H9 (cell line): ENCODE measurements at regions not wholly inside any gene's neighbourhood (a gene's known extent, or its start where the extent isn't known, plus 50 kb on each side); places are given as distances from the start of the nearest gene placed in this dataset.

Experiments used
- DNase-seq: peaks from one replicate; pipeline ENCODE4 v3.0.0-alpha.2; 2017
- H2AFZ ChIP-seq: one replicate; pipeline ENCODE4 v1.6.1; 2013; ENCODE audit warnings: mild to moderate bottlenecking, low read length, control low read depth, moderate library complexity
- H2AK5ac ChIP-seq: 2 replicates; pipeline ENCODE4 v1.6.1; 2013; ENCODE audit warnings: low read length, control low read depth, mixed read lengths; ENCODE audit not compliant: insufficient read length
- H2BK120ac ChIP-seq: one replicate; pipeline ENCODE4 v1.6.1; 2013; ENCODE audit warnings: low read depth, mild to moderate bottlenecking, low read length, control low read depth, inconsistent platforms; ENCODE audit not compliant: poor library complexity, severe bottlenecking
- H2BK12ac ChIP-seq: 2 replicates; pipeline ENCODE4 v1.6.1; 2013; ENCODE audit warnings: low read length, control low read depth, mixed read lengths, low read depth; ENCODE audit not compliant: insufficient read length
- H2BK15ac ChIP-seq: 2 replicates; pipeline ENCODE4 v1.6.1; 2013; ENCODE audit warnings: low read depth, low read length, control low read depth
- H2BK20ac ChIP-seq: one replicate; pipeline ENCODE4 v1.6.1; 2013; ENCODE audit warnings: low read depth, mild to moderate bottlenecking, low read length, control low read depth, inconsistent platforms; ENCODE audit not compliant: poor library complexity, severe bottlenecking
- H2BK5ac ChIP-seq: 2 replicates; pipeline ENCODE4 v1.6.1; 2013; ENCODE audit warnings: low read length, control low read depth, mixed read lengths; ENCODE audit not compliant: insufficient read length
- H3K14ac ChIP-seq: 2 replicates; pipeline ENCODE4 v1.6.1; 2013; ENCODE audit warnings: low read length, control low read depth; ENCODE audit not compliant: insufficient read depth
- H3K18ac ChIP-seq: 2 replicates; pipeline ENCODE4 v1.6.1; 2013; ENCODE audit warnings: low read depth, mild to moderate bottlenecking, mixed read lengths, low read length, control low read depth; ENCODE audit not compliant: insufficient read length
- H3K23ac ChIP-seq: 2 replicates; pipeline ENCODE4 v1.6.1; 2013; ENCODE audit warnings: low read length, control low read depth, mixed read lengths, low read depth; ENCODE audit not compliant: insufficient read length
- H3K23me2 ChIP-seq: 2 replicates; pipeline ENCODE4 v1.6.1; 2013; ENCODE audit warnings: low read depth, mild to moderate bottlenecking, mixed read lengths, low read length, control low read depth; ENCODE audit not compliant: insufficient read length, poor library complexity, severe bottlenecking
- H3K27ac ChIP-seq: 2 replicates; pipeline ENCODE4 v1.5.1; 2013; ENCODE audit warnings: low read length, control low read depth, mixed read lengths, low read depth; ENCODE audit not compliant: insufficient read length
- H3K27me3 ChIP-seq: 2 replicates; pipeline ENCODE4 v1.6.1; 2013; ENCODE audit warnings: low read length, control low read depth, inconsistent platforms; ENCODE audit not compliant: insufficient read depth
- H3K4ac ChIP-seq: 2 replicates; pipeline ENCODE4 v1.6.1; 2013; ENCODE audit warnings: low read depth, mild to moderate bottlenecking, control low read depth, inconsistent platforms, low read length, moderate library complexity
- H3K4me1 ChIP-seq: 2 replicates; pipeline ENCODE4 v1.6.1; 2013; ENCODE audit warnings: low read length, control low read depth, inconsistent platforms; ENCODE audit not compliant: insufficient read depth
- H3K4me2 ChIP-seq: 2 replicates; pipeline ENCODE4 v1.6.1; 2013; ENCODE audit warnings: low read length, control low read depth, mixed read lengths; ENCODE audit not compliant: insufficient read length, insufficient read depth
- H3K56ac ChIP-seq: 2 replicates; pipeline ENCODE4 v1.6.1; 2013; ENCODE audit warnings: low read depth, mild to moderate bottlenecking, mixed read lengths, low read length, control low read depth; ENCODE audit not compliant: insufficient read length
- H3K79me1 ChIP-seq: 2 replicates; pipeline ENCODE4 v1.6.1; 2013; ENCODE audit warnings: low read depth, mild to moderate bottlenecking, moderate library complexity, low read length, control low read depth, inconsistent platforms; ENCODE audit not compliant: insufficient read depth, poor library complexity, severe bottlenecking
- H3K79me2 ChIP-seq: 2 replicates; pipeline ENCODE4 v1.6.1; 2013; ENCODE audit warnings: low read length, control low read depth, inconsistent platforms; ENCODE audit not compliant: insufficient read depth
- H3K9ac ChIP-seq: 2 replicates; pipeline ENCODE4 v1.6.1; 2013; ENCODE audit warnings: low read length, control low read depth, mixed read lengths; ENCODE audit not compliant: insufficient read length; ENCODE audit errors: extremely low read depth
- H3K9me3 ChIP-seq: one replicate; pipeline ENCODE4 v1.6.1; 2013; ENCODE audit warnings: low read depth, low read length, inconsistent platforms; ENCODE audit not compliant: control insufficient read depth
- H3T11ph ChIP-seq: one replicate; pipeline ENCODE4 v1.6.1; 2013; ENCODE audit warnings: mild to moderate bottlenecking, low read length, control low read depth, inconsistent platforms
- H4K20me1 ChIP-seq: one replicate; pipeline ENCODE4 v1.6.1; 2013; ENCODE audit not compliant: control insufficient read depth, insufficient read length, insufficient read depth
- H4K5ac ChIP-seq: 2 replicates; pipeline ENCODE4 v1.6.1; 2013; ENCODE audit warnings: low read depth, mild to moderate bottlenecking, mixed read lengths, low read length, control low read depth; ENCODE audit not compliant: insufficient read length
- H4K8ac ChIP-seq: replicated peaks from 2 replicates; pipeline ENCODE4 v1.6.1; 2013; ENCODE audit warnings: low read length, control low read depth, mixed read lengths, low read depth; ENCODE audit not compliant: insufficient read length
- H4K91ac ChIP-seq: 2 replicates; pipeline ENCODE4 v1.6.1; 2013; ENCODE audit warnings: low read depth, mild to moderate bottlenecking, moderate library complexity, mixed read lengths, low read length, control low read depth; ENCODE audit not compliant: insufficient read length
- H3K27ac Mint-ChIP-seq, 3 experiments: 2 replicates in 2 of 3; 3 replicates in 1 of 3; pipeline ENCODE4 v1.8.0; 2020 to 2021; ENCODE audit warnings: mixed read lengths in 3 of 3, mild to moderate bottlenecking in 1 of 3, moderate library complexity in 1 of 3
- H3K27me3 Mint-ChIP-seq: 2 replicates; pipeline ENCODE4 v1.8.0; 2021; ENCODE audit warnings: low read depth, mild to moderate bottlenecking, moderate library complexity, mixed read lengths
- H3K36me3 Mint-ChIP-seq, 3 experiments: 2 replicates in 2 of 3; 3 replicates in 1 of 3; pipeline ENCODE4 v1.8.0; 2020 to 2021; ENCODE audit warnings: low read depth in 3 of 3, mixed read lengths in 3 of 3; ENCODE audit not compliant: insufficient read depth in 1 of 3
- H3K4me1 Mint-ChIP-seq, 2 experiments: 2 replicates each; pipeline ENCODE4 v1.8.0; 2020; ENCODE audit warnings: mixed read lengths in 2 of 2
- H3K4me3 Mint-ChIP-seq, 2 experiments: 2 replicates in 1 of 2; 3 replicates in 1 of 2; pipeline ENCODE4 v1.8.0; 2020 to 2021; ENCODE audit warnings: mild to moderate bottlenecking in 2 of 2, mixed read lengths in 2 of 2, moderate library complexity in 1 of 2
- H3K9me3 Mint-ChIP-seq, 2 experiments: 2 replicates in 1 of 2; 3 replicates in 1 of 2; pipeline ENCODE4 v1.8.0; 2020; ENCODE audit warnings: mild to moderate bottlenecking in 2 of 2, mixed read lengths in 2 of 2, moderate library complexity in 1 of 2
- WGBS: extraction: QIAGEN DNeasy Blood & Tissue Kit; methylation state at CpG from one replicate; pipeline ENCODE4 v1.1.7; 2013; ENCODE audit warnings: missing lambda C conversion rate, low lambda C conversion rate, mixed read lengths; ENCODE audit not compliant: insufficient read length; ENCODE audit errors: extremely low coverage; 5-methylcytosine and 5-hydroxymethylcytosine counted together
- TF ChIP-seq, protein P1 (sequence below): fragments of 200-600 bp; sonication (generic); conservative IDR thresholded peaks from 3 replicates; pipeline ENCODE4 v1.8.0; 2021; ENCODE audit warnings: antibody characterized with exemption, mild to moderate bottlenecking

DNA sequence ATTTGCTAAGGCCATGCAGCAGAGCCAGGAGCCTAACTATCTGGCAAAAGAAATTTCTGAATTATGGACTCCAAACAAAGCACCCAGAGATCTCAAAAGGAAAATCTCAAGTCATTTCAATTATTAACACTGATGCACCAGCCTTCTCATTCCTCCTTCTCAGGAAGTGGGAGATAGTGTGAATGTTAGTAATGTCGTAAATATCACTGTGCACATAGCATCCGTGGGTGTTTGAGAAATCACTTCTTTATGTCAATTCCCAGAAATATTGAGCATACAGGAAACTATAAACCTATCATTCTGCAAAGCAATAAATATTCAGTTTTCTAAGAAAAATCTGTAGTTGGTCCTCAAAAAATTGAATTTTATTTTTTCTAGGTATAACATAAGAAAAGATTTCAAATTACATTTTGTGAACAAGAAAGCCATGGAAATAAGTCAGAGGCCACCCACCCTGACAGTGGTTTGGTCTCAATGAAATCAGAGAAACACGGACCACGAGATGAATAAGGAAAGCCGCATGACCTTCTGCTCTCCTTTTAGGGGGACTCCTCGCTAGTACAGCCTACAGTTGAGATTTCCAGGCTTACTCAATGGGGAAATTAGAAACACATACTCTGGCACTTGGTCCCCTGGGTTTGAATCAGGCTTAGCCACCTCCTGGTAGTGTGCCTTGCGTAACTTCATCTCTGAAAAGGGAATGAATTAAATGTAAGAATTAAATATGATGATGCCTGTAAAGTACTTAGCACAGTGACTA lies 120.6 kb downstream of the DIRAS2 start:
- peaks cover 5% of the 10 kb centered on the region; the same call in 1 of the 2 replicates for H3K4me1 ChIP-seq

More for the DNA sequence above, 120.6 kb downstream of the DIRAS2 start:
- H2BK5ac ChIP-seq, result no peak overlapping the region
- no peak overlapping the region for H2BK15ac ChIP-seq
- peaks cover 1% of the 10 kb centered on the region; the same call in 1 of the 2 replicates for H3K79me2 ChIP-seq
- no peak overlapping the region for H4K5ac ChIP-seq
- no peak overlapping the region for H3K4me3 Mint-ChIP-seq
- no peaks in the 10 kb centered on the region for H3K9me3 Mint-ChIP-seq
- H3K79me1 ChIP-seq, result no peaks in the 10 kb centered on the region
- H2BK12ac ChIP-seq, result no peak overlapping the region
- H2BK20ac ChIP-seq, result no peak overlapping the region
- no peak overlapping the region for H3K9ac ChIP-seq
- H3K4me2 ChIP-seq, result no peak overlapping the region
- no peaks in the 10 kb centered on the region for H3K23me2 ChIP-seq
- H3K23ac ChIP-seq, result no peak overlapping the region
- TF ChIP-seq, protein P1, sequence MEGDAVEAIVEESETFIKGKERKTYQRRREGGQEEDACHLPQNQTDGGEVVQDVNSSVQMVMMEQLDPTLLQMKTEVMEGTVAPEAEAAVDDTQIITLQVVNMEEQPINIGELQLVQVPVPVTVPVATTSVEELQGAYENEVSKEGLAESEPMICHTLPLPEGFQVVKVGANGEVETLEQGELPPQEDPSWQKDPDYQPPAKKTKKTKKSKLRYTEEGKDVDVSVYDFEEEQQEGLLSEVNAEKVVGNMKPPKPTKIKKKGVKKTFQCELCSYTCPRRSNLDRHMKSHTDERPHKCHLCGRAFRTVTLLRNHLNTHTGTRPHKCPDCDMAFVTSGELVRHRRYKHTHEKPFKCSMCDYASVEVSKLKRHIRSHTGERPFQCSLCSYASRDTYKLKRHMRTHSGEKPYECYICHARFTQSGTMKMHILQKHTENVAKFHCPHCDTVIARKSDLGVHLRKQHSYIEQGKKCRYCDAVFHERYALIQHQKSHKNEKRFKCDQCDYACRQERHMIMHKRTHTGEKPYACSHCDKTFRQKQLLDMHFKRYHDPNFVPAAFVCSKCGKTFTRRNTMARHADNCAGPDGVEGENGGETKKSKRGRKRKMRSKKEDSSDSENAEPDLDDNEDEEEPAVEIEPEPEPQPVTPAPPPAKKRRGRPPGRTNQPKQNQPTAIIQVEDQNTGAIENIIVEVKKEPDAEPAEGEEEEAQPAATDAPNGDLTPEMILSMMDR, result no peak
- no peak overlapping the region for H3K27ac ChIP-seq
- DNase-seq, result no peak
- H3K4me1 Mint-ChIP-seq, result peaks cover 9 to 12% of the 10 kb centered on the region in 2 experiments
- H3T11ph ChIP-seq, result no peak overlapping the region
- no peak overlapping the region for H3K4ac ChIP-seq
- no peak overlapping the region for H3K14ac ChIP-seq
- H3K56ac ChIP-seq, result no peak overlapping the region
- H3K27ac Mint-ChIP-seq, result no peak overlapping the region
- H3K18ac ChIP-seq, result no peak overlapping the region
- no peaks in the 10 kb centered on the region for H3K9me3 ChIP-seq
- no peak overlapping the region for H2AFZ ChIP-seq
- no peak overlapping the region for H4K8ac ChIP-seq
- H3K36me3 Mint-ChIP-seq, result no peaks in the 10 kb centered on the region
- H4K91ac ChIP-seq, result no peak overlapping the region
- WGBS, result no CpG with 5 or more reads among the region's 7 CpGs
- no peaks in the 10 kb centered on the region for H3K27me3 Mint-ChIP-seq
- H2BK120ac ChIP-seq, result no peak overlapping the region
- H4K20me1 ChIP-seq, result no peaks in the 10 kb centered on the region
- no peak overlapping the region for H2AK5ac ChIP-seq
- H3K27me3 ChIP-seq, result no peaks in the 10 kb centered on the region
